HG03103 (cell line): ENCODE measurements at regions not wholly inside any gene's neighbourhood (a gene's known extent, or its start where the extent isn't known, plus 50 kb on each side); places are given as distances from the start of the nearest gene placed in this dataset.
A peak's percentile ranks its signal among the peaks of the same experiment; 100 is the strongest.
"Not testable (repeated sequence)": the region's sequence is repeated elsewhere in the genome, so short reads cannot be mapped to it uniquely, and the experiment has no call there.

Experiments
- ATAC-seq: cut with Tn5 transposase; IDR thresholded peaks from one replicate; pipeline ENCODE4 v1.9.1; 2021; ENCODE audit warnings: low read depth; ENCODE audit not compliant: unreplicated experiment

DNA sequence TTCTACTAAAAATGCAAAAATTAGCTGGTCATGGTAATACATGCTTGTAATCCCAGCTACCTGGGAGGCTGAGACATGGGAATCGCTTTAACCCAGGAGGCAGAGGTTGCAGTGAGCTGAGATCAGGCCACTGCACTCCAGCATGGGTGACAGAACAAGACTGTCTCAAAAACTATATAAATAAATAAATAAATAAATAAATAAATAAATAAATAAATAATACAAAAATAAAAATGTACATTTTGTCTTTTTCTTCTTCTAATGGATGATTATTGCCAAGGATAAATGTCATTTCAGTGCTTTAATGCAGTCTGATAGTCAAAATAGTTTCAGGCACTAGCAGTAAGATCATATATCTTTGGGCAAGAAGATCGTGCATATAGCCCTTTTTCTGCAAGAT, 727.6 kb upstream of the SEMA3D start:
- no peak for ATAC-seq

DNA sequence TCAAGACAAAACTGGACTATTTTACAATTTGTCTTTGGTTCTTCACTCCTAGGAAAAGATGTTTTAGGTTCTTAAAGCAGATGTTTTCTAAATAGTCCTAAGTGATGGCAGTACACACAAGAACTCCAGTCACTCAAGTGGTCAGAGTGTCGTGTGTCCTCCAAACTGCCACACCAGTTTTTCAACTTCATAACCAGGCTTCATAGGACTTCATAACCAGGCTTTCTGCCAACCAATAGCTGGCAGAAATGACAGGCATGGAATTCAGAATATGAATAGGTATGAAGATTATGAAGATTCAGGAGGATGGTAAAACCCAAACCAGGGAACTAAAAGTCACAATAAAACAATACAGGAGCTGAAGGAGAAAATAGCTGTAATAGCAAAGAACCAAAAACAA, 721.2 kb upstream of the SEMA3D start:
- ATAC-seq = no peak

GRCh38 chr7:85897967-85898366, 711.1 kb upstream of the SEMA3D start:
- no peak for ATAC-seq

DNA sequence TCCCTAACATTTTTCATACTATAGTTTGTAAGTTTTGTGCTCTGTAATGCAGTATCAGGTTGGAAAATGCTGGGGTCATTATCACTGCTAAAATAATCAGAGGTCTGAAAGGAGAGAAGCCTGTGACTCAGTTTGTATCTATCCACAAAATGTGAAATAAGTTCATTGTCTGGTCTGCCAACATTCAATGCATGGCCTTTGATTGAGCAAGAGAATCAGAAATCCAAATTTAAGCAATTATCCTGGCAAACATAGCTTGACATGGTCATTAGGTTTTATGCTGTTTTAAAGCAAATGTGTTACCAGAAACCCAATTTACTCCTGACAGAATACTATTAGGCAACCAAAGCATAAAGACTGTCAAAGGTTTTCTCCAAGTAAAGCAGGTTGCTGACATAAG, 709.7 kb upstream of the SEMA3D start:
- no peak for ATAC-seq

GRCh38 chr7:85895835-85896234, 709.0 kb upstream of the SEMA3D start:
- ATAC-seq = no peak

DNA sequence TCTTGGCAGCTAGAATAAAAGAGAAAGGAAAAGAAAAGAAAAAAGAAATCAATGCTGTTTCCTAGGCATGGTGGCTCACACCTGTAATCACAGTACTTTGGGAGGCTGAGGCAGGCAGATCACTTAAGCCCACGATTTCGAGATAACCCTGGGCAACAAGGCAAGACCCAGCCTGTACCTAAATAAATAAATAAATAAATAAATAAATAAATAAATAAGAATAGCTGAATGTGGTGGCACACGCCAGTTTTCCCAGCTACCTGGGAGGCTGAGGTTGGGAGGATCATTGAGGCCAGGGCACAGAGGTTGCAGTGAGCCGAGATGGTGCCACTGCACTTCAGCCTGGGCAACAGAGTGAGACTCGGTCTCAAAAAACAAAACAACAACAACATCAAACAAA, 705.0 kb upstream of the SEMA3D start:
- ATAC-seq = not testable (repeated sequence)

GRCh38 chr7:85890244-85890811, 703.5 kb upstream of the SEMA3D start:
- peak; percentile 88 for ATAC-seq

- no peak for ATAC-seq
Observed at GRCh38 chr7:85887133-85887532, 700.3 kb upstream of the SEMA3D start.

- no peak for ATAC-seq
Observed at GRCh38 chr7:85882335-85882734, 695.5 kb upstream of the SEMA3D start.

GRCh38 chr7:85875398-85875797, 688.5 kb upstream of the SEMA3D start:
- ATAC-seq = no peak

- ATAC-seq = no peak
Observed at GRCh38 chr7:85866540-85866939, 679.7 kb upstream of the SEMA3D start.

- no peak for ATAC-seq
Observed at GRCh38 chr7:85851571-85852193, 664.8 kb upstream of the SEMA3D start.

- no peak for ATAC-seq
Observed at GRCh38 chr7:85850381-85850780, 663.5 kb upstream of the SEMA3D start.

DNA sequence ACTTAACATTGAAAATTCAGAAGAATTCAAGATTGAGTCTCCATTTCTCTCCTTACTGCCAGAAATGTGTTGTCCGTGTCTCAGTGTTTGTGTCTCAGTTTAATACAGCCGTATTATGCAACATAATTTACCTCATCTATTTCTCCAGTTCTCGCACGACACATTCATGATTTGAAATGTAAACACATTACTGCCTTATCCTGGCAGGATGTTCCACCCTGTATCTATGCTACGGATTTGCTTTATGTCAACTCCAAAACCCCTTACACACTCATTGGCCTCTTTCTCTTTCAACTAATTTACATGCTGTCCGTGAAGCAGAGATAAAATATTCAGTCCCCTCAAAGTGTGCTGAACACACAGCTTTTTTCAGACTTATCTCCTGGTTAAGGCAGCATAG, 653.7 kb upstream of the SEMA3D start:
- ATAC-seq = no peak

DNA sequence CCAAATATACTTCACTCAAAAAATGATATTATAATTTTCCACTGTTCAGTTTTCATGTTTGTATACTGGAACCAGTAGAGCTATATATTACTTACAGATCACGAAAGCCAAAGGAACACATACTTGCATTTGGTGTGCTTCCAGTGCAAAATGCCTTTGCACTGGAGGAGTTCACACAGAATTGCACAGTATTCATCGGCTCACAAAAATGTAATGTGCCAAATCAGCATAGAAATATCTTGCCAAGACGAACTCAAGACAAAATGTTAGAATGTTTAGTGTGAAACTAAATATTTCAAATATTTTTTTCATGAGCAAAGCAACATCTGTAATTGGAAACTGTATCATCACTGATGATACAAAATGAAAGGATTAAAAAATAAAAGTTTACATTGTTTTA, 646.2 kb upstream of the SEMA3D start:
- ATAC-seq = no peak

DNA sequence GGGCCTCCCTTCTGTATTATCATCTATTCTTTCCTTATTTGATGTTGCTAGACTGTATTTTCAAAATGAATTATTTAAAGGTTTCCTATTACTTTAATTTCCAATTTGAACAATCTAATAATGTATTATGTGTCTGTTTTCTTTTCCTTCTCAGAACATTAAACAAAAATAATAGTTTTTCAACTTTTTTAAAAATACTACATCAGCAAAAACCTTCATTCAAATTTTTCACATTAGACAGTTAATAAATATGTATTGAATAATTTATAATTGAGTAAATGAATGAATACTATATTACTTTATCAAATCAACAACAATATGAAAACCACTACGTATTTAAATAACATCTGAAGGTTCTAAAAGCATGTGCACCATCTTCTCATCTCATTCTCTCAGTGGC, 644.1 kb upstream of the SEMA3D start:
- ATAC-seq = no peak

GRCh38 chr7:85829817-85830432, 643.1 kb upstream of the SEMA3D start:
- no peak for ATAC-seq

DNA sequence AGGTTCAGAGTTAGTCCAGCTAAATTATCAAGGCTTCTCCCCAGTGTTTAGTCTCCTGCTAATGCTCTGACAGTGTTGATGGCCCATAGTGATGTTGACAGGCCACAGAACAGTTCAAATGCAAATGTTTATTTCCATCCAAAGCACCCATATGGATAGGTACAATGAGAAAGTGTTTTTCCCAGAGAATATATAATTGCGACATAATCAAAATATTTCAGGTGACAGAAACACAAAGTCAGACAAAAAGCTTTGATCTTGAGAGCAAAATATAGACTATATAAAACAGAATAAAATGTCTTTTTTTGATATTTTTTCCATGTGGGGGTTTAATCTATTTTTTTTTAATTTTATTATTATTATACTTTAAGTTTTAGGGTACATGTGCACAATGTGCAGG, 642.3 kb upstream of the SEMA3D start:
- no peak for ATAC-seq

DNA sequence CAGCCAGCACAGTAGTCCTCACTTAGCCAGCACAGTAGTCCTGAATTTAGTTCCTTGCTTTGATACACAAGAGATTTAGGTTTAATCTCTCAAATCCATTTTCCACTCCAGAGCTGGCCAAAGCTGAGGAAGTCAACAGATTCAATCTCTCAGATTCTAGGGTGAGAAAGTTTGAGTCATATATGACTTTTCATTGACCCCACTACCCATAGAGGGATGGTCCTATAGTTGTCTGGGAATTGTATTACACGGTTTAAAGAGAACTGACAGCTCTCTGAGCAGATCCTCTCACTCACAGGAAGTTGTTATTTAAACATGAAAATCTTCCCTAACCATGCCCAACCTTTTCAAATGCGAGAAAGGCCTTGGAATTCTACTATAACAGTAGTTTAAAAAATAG, 641.8 kb upstream of the SEMA3D start:
- ATAC-seq = no peak

DNA sequence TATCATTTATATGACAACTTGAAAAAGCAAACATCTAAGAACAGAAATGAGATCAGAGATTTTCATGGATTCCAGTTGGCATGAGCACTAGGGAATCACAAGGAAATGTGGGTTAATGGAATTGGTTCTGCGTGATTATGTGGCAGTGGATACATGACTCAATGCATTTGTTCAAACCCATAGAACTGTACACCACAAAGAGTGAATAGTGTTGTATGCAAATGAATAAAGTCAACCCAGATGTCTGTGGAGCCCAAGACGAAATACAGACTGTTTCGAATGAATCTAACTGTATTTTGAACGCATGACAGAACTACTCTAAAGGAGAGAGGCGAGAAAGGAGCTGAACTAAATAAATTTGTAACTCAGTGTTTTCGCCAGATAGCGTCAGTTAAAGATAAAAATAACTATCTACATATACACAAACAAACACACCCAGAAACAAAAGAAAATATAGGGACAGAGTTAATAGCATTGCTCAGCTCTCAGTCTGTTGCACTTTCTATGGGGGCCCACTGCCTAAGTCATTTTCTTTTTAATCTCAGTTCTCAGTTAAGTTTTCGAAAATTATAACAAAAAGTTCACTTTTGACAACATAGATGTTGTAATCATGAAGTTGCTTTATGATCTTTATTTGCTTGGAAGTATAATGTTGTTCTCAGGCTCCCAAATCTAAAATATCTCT, 636.7 kb upstream of the SEMA3D start:
- no peak for ATAC-seq

- ATAC-seq = no peak
Observed at GRCh38 chr7:85821926-85822325, 635.1 kb upstream of the SEMA3D start.
